PC-9 (cell line): ENCODE measurements at regions not wholly inside any gene's neighbourhood (a gene's known extent, or its start where the extent isn't known, plus 50 kb on each side); places are given as distances from the start of the nearest gene placed in this dataset.

Experiments used
- BruUV-seq: library from RNA; stranded (reverse); fragments of 400-500 nt; replicated peaks from 2 replicates; lab custom pipeline; 2021; lab: Mats Ljungman, UMichigan
- CTCF ChIA-PET: fragments of 300-600 bp; sonication (Branson Sonifier 250); formaldehyde crosslinking; loops from one replicate; lab custom pipeline; 2022; ENCODE audit warnings: antibody characterized with exemption; lab: Charles Lee
- POLR2A ChIA-PET: fragments of 300-600 bp; sonication (Branson Sonifier 250); formaldehyde crosslinking; loops from one replicate; lab custom pipeline; 2022; ENCODE audit warnings: antibody characterized with exemption; ENCODE audit not compliant: unreplicated experiment; lab: Charles Lee
- DNase-seq, 2 experiments: peaks; one replicate each; pipeline versions ENCODE4 v3.0.0 to v3.0.0-alpha.2; 2015 to 2022; ENCODE audit warnings: mixed read lengths in 1 of 2
- H2AFZ ChIP-seq: fragments of 200-600 bp; sonication (generic); 2 replicates; pipeline ENCODE4 v1.8.1; 2017; ENCODE audit warnings: antibody characterized with exemption
- H3F3A ChIP-seq: fragments of 200-600 bp; sonication (generic); 2 replicates; pipeline ENCODE4 v1.8.1; 2017; ENCODE audit warnings: antibody characterized with exemption, mild to moderate bottlenecking, low read depth; ENCODE audit not compliant: insufficient read depth
- H3K27ac ChIP-seq: fragments of 200-600 bp; sonication (generic); 2 replicates; pipeline ENCODE4 v1.6.1; 2016; ENCODE audit warnings: mixed run types
- H3K27me3 ChIP-seq: fragments of 200-600 bp; sonication (generic); 2 replicates; pipeline ENCODE4 v1.6.1; 2016; ENCODE audit warnings: low read depth, mixed run types; ENCODE audit not compliant: insufficient read depth
- H3K36me3 ChIP-seq: fragments of 200-600 bp; sonication (generic); 2 replicates; pipeline ENCODE4 v1.6.1; 2016; ENCODE audit warnings: low read depth, mixed run types
- H3K4me1 ChIP-seq: fragments of 200-600 bp; sonication (generic); replicated peaks from 2 replicates; pipeline ENCODE4 v1.6.1; 2016; ENCODE audit warnings: mixed run types; ENCODE audit not compliant: insufficient read depth
- H3K4me2 ChIP-seq: fragments of 200-600 bp; sonication (generic); 2 replicates; pipeline ENCODE4 v1.6.1; 2017; ENCODE audit warnings: mixed run types
- H3K4me3 ChIP-seq: fragments of 200-600 bp; sonication (generic); 2 replicates; pipeline ENCODE4 v1.6.1; 2016; ENCODE audit warnings: mixed run types
- H3K79me2 ChIP-seq: fragments of 200-600 bp; sonication (generic); 2 replicates; pipeline ENCODE4 v1.6.1; 2017; ENCODE audit warnings: low read depth, mixed run types
- H3K9me2 ChIP-seq: fragments of 200-600 bp; sonication (generic); 2 replicates; pipeline ENCODE4 v1.8.1; 2017; ENCODE audit warnings: mild to moderate bottlenecking; ENCODE audit not compliant: insufficient read depth
- H3K9me3 ChIP-seq: fragments of 200-600 bp; sonication (generic); 2 replicates; pipeline ENCODE4 v1.8.1; 2016; ENCODE audit warnings: low read depth; ENCODE audit not compliant: insufficient read depth
- H4K20me1 ChIP-seq: fragments of 200-600 bp; sonication (generic); 2 replicates; pipeline ENCODE4 v1.8.1; 2017; ENCODE audit not compliant: insufficient read depth
- EZH2 ChIP-seq: fragments of 200-600 bp; sonication (generic); IDR thresholded peaks from 2 replicates; pipeline ENCODE4 v1.8.0; 2017; ENCODE audit warnings: antibody characterized with exemption, low read depth
- intact Hi-C: fragments of 100-400 bp; cut with micrococcal nuclease; formaldehyde crosslinking; loops from one replicate; pipeline ENCODE4 v1.10.0; 2022; ENCODE audit not compliant: unreplicated experiment
- TF ChIP-seq, protein P1 (sequence below): fragments of 200-600 bp; sonication (generic); conservative IDR thresholded peaks from 2 replicates; pipeline ENCODE4 v1.6.1; 2017; ENCODE audit warnings: mixed run types, antibody characterized with exemption, mild to moderate bottlenecking, moderate library complexity

DNA sequence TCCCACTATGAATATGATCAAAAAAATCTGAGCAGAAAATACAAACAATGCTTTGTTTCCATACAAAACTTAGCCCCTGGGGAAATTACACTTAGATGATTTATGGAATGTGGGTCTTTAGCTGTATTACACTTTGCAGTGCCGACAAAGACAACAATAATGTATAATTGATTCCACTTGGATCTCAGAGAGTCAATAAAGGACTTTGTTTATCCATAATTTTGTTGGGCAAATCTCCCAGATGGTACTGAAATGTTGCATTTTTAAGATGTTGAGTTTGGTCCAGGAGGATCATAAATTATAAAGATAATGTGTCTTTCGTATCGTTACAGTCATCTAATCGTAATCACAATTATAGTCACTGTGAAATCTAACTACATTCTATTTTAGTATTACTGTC, 66.9 kb upstream of the DOCK1 start:
- intact Hi-C loops: no loop called here
- ChIA-PET POLR2A (no interaction called here), CTCF (no interaction called here)
- no peak for TF ChIP-seq EZH2
- TF ChIP-seq, protein P1, sequence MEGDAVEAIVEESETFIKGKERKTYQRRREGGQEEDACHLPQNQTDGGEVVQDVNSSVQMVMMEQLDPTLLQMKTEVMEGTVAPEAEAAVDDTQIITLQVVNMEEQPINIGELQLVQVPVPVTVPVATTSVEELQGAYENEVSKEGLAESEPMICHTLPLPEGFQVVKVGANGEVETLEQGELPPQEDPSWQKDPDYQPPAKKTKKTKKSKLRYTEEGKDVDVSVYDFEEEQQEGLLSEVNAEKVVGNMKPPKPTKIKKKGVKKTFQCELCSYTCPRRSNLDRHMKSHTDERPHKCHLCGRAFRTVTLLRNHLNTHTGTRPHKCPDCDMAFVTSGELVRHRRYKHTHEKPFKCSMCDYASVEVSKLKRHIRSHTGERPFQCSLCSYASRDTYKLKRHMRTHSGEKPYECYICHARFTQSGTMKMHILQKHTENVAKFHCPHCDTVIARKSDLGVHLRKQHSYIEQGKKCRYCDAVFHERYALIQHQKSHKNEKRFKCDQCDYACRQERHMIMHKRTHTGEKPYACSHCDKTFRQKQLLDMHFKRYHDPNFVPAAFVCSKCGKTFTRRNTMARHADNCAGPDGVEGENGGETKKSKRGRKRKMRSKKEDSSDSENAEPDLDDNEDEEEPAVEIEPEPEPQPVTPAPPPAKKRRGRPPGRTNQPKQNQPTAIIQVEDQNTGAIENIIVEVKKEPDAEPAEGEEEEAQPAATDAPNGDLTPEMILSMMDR: no peak
- Histone ChIP-seq H3K27me3 (no peaks in the 10 kb centered on the region; the same call in 1 of the 2 replicates), H2AFZ (no peak overlapping the region), H3K36me3 (no peaks in the 10 kb centered on the region), H3F3A (no peaks in the 10 kb centered on the region), H3K4me3 (no peak overlapping the region), H3K79me2 (no peaks in the 10 kb centered on the region), H3K4me2 (no peak overlapping the region), H3K27ac (no peak overlapping the region), H3K4me1 (no peaks in the 10 kb centered on the region), H3K9me2 (no peaks in the 10 kb centered on the region), H3K9me3 (no peaks in the 10 kb centered on the region), H4K20me1 (no peaks in the 10 kb centered on the region)
- no TSS peak for BruUV-seq
- no peak for DNase-seq

DNA sequence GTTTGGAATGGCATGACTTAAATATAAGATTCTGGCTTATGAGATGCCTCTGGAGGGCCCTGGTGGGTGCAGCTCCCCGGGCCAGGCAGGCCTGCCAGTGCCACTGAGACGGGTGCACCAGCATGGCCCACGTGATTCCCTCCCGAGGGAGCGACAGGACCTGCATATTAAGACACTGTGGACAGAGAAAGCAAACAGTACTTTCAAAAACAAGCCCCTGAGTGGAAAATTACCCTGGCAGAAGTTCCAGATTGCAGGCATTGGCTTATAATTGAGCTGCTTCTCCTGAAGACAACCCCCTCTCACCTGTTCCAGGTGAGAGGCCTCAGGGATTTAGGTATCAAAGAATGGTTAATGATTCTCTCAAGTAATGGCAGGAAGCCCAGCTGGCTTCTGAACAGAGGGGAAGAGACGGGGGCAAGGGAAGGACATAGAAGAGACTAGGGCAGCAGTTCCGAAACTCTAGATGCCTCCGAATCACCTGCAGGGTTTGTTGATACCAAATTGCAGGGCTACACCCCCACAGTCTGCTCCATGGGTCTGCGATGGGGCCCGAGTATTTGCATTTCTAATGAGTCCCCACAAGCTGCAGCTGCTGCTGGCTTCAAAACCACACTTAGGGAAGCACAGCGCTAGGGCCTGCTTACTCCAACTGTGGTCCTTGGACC, 66.0 kb upstream of the DOCK1 start:
- CTCF ChIA-PET: no interaction called here

DNA sequence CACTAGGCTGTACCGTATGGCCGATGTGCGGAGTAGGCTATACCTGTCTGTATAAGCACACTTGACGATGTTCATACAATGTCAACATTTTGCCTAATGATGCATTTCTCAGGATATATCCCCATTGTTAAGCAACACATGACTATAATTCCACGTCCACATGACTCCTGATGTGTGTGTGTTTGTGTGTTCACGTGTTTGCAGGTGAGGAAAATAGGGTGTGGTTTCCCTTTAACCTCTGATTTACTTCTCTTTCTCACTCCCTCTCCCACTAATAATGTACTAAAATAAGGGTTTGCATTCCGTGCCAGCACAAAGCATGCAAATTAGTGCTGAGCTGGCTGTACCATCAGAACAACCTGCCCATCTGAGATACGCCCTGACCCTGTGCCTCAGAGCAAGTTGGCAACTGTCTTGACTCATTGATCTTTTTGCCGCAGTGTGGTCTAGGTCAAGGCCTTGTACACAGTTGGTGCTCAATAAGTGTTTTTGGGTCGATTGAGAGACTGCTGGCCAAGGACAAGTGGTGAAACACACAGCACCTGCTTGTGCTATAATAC, 64.6 kb upstream of the DOCK1 start:
- Histone ChIP-seq H3K36me3 (no peaks in the 10 kb centered on the region), H3K79me2 (no peaks in the 10 kb centered on the region), H3K4me1 (no peaks in the 10 kb centered on the region), H3K4me3 (no peak overlapping the region), H4K20me1 (no peaks in the 10 kb centered on the region), H3K27me3 (no peaks in the 10 kb centered on the region), H2AFZ (no peak overlapping the region), H3K27ac (no peak overlapping the region), H3K4me2 (no peak overlapping the region), H3K9me2 (no peaks in the 10 kb centered on the region), H3F3A (no peaks in the 10 kb centered on the region), H3K9me3 (no peaks in the 10 kb centered on the region)
- DNase-seq: no peak
- POLR2A ChIA-PET: no interaction called here
- BruUV-seq: no TSS peak
- no peak for TF ChIP-seq EZH2
- TF ChIP-seq, protein P1: no peak
- CTCF ChIA-PET: no interaction called here
- intact Hi-C loops: no loop called here

More for the DNA sequence above, 66.0 kb upstream of the DOCK1 start:
- Histone ChIP-seq H3K4me2 (no peak overlapping the region), H2AFZ (no peak overlapping the region), H3F3A (no peaks in the 10 kb centered on the region), H3K9me2 (no peaks in the 10 kb centered on the region), H3K27ac (no peak overlapping the region), H3K4me1 (no peaks in the 10 kb centered on the region), H3K27me3 (no peaks in the 10 kb centered on the region; the same call in 1 of the 2 replicates), H4K20me1 (no peaks in the 10 kb centered on the region), H3K9me3 (no peaks in the 10 kb centered on the region), H3K4me3 (no peak overlapping the region), H3K36me3 (no peaks in the 10 kb centered on the region), H3K79me2 (no peaks in the 10 kb centered on the region)
- intact Hi-C loops: no loop called here
- no TSS peak for BruUV-seq
- DNase-seq: no peak
- POLR2A ChIA-PET: no interaction called here
- no peak for TF ChIP-seq EZH2
- TF ChIP-seq, protein P1: no peak
